ENCODE measurements at regions not wholly inside any gene's neighbourhood (a gene's known extent, or its start where the extent isn't known, plus 50 kb on each side); places are given as distances from the start of the nearest gene placed in this dataset.
A peak's percentile ranks its signal among the peaks of the same experiment; 100 is the strongest.
"Not testable (repeated sequence)": the region's sequence is repeated elsewhere in the genome, so short reads cannot be mapped to it uniquely, and the experiment has no call there.

DNA sequence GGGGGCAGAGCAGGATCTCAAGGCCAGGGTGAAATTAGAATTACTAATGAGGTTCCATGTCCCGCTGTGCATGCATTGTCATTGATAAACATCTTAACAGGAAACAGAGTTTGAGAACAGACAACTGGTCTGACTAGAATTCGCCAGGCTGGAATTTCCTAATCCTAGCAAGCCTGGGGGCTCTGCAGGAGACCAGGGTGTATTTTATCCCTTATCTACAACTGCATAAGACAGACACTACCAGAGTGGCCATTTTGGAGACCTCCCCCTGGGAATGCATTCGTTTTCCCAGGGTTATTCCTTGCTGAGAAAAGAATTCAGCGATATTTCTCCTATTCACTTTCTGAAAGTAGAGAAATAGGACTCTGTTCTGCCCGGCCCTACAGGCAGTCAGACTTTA is 1007.6 kb downstream of the SLC16A7 start:
- H3K4me3 ChIP-seq (ENCODE audit: extremely low read depth in 1 of 4, insufficient read depth in 2 of 4, low read depth in 3 of 4, low read length in 4 of 4); H2AK5ac ChIP-seq (ENCODE audit: low read depth, low read length); H3K18ac ChIP-seq (ENCODE audit: extremely low read depth, low read length); H2BK120ac ChIP-seq (replicated peaks; ENCODE audit: low read depth, low read length); H4K5ac ChIP-seq (ENCODE audit: insufficient read length, low read depth, low read length); H4K20me1 ChIP-seq (replicated peaks in 1 of 2; ENCODE audit: control insufficient read depth in 1 of 2, insufficient read depth in 2 of 2, low read length in 2 of 2); H3K27me3 ChIP-seq (replicated peaks in 1 of 4; ENCODE audit: control insufficient read depth in 3 of 4, extremely low read depth in 1 of 4, insufficient read depth in 3 of 4, low read length in 3 of 4); CTCF ChIA-PET (ENCODE audit: partially characterized antibody); FAIRE-seq; H3K79me2 ChIP-seq (ENCODE audit: control insufficient read depth in 1 of 2, insufficient read depth in 2 of 2, low read length in 2 of 2); H3K56ac ChIP-seq (replicated peaks; ENCODE audit: insufficient read length, low read depth, low read length); DNase-seq (ENCODE audit: low read depth in 1 of 2, low spot score in 2 of 2); H3K23me2 ChIP-seq (ENCODE audit: low read depth, low read length); H3K23ac ChIP-seq (ENCODE audit: insufficient read length); H3K27ac ChIP-seq (ENCODE audit: low read depth, low read length); H2AFZ ChIP-seq (ENCODE audit: low read length); H2BK5ac ChIP-seq (ENCODE audit: low read depth, low read length); H2BK20ac ChIP-seq (ENCODE audit: low read length); H3K4ac ChIP-seq (replicated peaks; ENCODE audit: insufficient read length, low read depth, low read length); H3K4me1 ChIP-seq (replicated peaks in 1 of 4; ENCODE audit: control insufficient read depth in 3 of 4, insufficient read depth in 4 of 4, low read length in 3 of 4); H3K4me2 ChIP-seq (ENCODE audit: insufficient read depth in 1 of 2, low read depth in 2 of 2, low read length in 2 of 2); H3K9ac ChIP-seq (replicated peaks in 1 of 4; ENCODE audit: extremely low read depth in 1 of 4, low read depth in 3 of 4, low read length in 3 of 4); H2BK12ac ChIP-seq (ENCODE audit: low read depth, low read length); H3K14ac ChIP-seq (ENCODE audit: insufficient read length); H2BK15ac ChIP-seq (ENCODE audit: low read length); H3K36me3 ChIP-seq (ENCODE audit: control insufficient read depth in 2 of 4, insufficient read depth in 4 of 4, low read length in 3 of 4); H4K8ac ChIP-seq (ENCODE audit: extremely low read depth, insufficient read depth, low read length); H4K91ac ChIP-seq (replicated peaks; ENCODE audit: insufficient read length, low read length); H3K79me1 ChIP-seq (ENCODE audit: low read depth, low read length); POLR2A ChIA-PET (ENCODE audit: partially characterized antibody): not testable (repeated sequence)
- WGBS, 2 experiments (ENCODE audit: extremely low coverage in 1 of 2, insufficient coverage in 1 of 2, insufficient read length in 1 of 2, insufficient replicate concordance in 2 of 2, low coverage in 1 of 2, low lambda C conversion rate in 2 of 2, missing lambda C conversion rate in 1 of 2), result 88% methylated on average over 5 of the region's 5 CpGs; no CpG with 5 or more reads in 1 of the 2 experiments
- peaks cover 8 to 15% of the 10 kb centered on the region in 2 experiments; a peak in 3 of 4 replicates for H3K9me3 ChIP-seq (ENCODE audit: insufficient read depth in 2 of 2, low read depth in 1 of 2, low read length in 1 of 2)
- TF ChIP-seq TCF12 (IDR thresholded peaks at IDR 0.05; ENCODE audit: low read depth, low read length) (0 out of 2 replicates have a peak, but pooled peaks have one; percentile 34), SP1 (IDR thresholded peaks at IDR 0.05; ENCODE audit: low read depth, low read length) (0 out of 2 replicates have a peak, but pooled peaks have one; percentile 18), EP300 (IDR thresholded peaks at IDR 0.05; ENCODE audit: borderline replicate concordance in 1 of 2, low read depth in 2 of 2, low read length in 2 of 2) (peak in 1 of 2 experiments; percentile 89; a peak in 1 of 3 replicates)
